ENCODE measurements at regions not wholly inside any gene's neighbourhood (a gene's known extent, or its start where the extent isn't known, plus 50 kb on each side); places are given as distances from the start of the nearest gene placed in this dataset.
"Not testable (repeated sequence)": the region's sequence is repeated elsewhere in the genome, so short reads cannot be mapped to it uniquely, and the experiment has no call there.

DNA sequence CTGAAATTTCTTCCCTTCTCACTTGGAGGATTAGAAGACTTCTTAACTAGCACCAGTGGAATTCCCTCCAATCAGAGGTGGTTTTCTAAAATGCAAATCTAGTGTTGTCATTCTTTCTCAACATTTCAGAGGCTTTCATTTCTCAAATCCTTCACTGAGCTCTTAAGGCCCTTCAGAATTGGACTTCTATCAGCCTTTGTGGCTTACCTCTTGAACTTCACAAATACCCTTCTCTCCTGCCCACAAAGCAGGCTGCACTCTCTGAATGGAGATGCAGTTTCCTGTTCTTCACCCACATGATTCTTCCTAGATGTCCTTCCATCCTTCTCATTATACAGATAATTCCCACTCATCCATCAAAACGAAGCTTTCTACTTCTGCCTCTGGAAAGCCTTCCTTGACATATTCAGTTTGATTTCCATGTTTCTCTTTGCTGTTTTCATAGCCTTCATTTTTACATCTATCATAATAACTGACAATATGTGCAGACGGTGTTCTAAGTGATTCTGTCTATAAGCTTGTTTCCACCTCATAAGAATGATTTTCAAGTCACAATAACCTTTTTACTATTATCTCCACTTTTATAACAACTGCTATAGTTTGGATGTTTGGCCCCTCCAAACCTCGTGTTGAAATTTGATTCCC is 123.1 kb upstream of the GPR12 start:
- no peak for DNase-seq

- DNase-seq = no peak
Measured at GRCh38 chr13:26882731-26883130, 122.1 kb upstream of the GPR12 start.

- no peak for DNase-seq
Measured at GRCh38 chr13:26881154-26881553, 120.6 kb upstream of the GPR12 start.

- DNase-seq = no peak
Measured at GRCh38 chr13:26880735-26881134, 120.1 kb upstream of the GPR12 start.

- no peak for DNase-seq
Measured at GRCh38 chr13:26878438-26878837, 117.9 kb upstream of the GPR12 start.

GRCh38 chr13:26873386-26873698 is 112.8 kb upstream of the GPR12 start:
- DNase-seq = no peak

DNA sequence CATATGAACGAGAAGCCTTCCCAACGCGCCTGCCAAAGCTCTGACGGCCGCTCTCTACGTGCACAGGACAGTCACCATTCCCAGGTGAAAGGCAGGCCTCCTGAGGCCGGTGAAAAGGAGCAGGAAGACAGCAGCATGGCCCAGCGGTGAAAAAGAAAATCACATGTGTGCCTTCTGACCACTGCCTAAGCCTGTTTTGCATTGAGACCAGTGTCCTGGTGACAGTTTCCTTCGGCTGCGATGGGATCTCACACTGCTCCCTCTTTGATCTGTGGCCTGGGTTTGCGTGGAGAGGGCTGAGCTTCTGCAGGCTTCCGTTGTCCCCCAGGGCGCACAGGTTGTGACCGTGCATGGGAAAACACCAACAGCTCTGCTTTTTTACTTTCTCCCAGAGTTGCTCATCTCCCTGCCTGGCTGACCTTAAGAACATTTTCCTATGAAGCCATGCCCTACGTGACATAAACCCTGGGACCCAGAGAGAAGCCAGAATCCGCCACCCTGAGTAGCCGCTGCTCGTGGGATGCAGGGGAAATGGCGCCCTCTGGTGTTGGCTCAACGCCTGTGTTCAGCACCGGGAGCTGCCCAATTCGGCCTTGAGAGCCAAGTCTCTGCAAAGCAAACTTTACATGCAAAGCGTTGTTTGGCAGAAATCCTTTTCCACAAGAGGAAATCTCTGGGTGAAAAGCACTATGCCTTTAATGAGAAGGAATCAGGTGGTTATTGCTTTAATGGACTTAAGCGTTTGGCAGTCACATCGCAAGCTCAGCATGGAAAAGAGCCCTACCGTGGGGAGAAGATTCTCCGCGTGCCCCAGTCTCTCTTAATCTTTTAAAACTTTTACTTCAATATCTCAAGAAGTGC is 112.2 kb upstream of the GPR12 start:
- DNase-seq = no peak

GRCh38 chr13:26867451-26868091 is 107.0 kb upstream of the GPR12 start:
- no peak for DNase-seq

- DNase-seq = no peak
Measured at GRCh38 chr13:26864576-26864975, 104.0 kb upstream of the GPR12 start.

DNA sequence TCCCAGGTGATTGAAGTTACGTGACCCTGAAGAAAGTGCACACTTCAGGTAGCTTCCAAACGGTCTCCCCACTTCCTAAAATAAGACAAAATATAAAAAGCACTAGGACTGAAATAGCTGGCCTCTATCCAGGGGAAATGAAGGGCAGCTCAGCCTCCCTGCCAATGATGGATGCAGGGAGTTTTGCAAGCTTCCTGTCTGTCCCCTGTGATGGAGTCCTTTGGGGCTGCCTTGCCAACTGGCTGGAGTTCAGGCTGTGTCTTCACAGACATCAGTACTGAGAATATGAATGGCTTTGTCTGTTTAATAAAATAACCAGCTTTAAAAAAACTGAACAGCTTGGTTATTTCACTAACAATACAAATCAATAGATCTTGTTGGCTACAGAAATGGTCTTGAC is 101.4 kb upstream of the GPR12 start:
- no peak for DNase-seq

DNA sequence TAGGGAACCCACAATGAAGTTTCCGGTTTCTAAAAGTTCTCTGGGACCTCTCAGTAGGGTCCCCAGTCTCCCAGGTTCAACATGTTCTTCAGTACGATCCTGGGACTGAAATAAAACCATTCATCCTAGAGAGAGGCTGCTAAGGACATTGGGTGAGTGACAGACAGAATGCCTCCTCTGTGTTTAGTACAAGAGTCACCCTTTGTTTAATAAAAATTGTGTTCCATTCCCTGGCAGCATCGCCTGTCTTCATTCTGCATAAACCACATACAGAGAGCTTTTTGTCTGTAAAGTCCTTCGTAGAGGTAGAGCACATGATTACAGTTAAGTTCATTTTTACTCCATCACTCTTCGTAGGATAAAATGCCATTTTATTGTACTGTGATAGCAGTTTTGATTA is 95.3 kb upstream of the GPR12 start:
- no peak for DNase-seq

- DNase-seq = no peak
Measured at GRCh38 chr13:26855071-26855470, 94.5 kb upstream of the GPR12 start.

DNA sequence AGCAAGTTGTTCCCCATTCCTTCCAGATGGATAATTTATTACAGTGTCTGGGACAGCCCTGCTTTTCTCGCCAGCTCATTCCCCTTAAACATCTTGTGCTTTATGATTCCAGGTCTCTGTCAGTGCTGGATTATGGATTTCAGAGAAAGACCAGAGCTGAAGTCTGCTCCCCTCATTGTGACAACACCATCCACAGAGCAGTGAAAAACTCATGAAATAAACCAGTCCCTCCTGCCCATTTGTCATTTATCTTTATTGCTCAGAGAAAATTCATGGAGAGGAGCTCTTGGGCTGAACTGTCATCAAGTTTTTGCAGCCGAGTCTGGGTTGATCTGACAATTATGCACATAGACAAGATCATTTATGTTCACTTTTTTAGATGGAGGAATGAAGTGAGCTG is 92.7 kb upstream of the GPR12 start:
- DNase-seq = no peak

DNA sequence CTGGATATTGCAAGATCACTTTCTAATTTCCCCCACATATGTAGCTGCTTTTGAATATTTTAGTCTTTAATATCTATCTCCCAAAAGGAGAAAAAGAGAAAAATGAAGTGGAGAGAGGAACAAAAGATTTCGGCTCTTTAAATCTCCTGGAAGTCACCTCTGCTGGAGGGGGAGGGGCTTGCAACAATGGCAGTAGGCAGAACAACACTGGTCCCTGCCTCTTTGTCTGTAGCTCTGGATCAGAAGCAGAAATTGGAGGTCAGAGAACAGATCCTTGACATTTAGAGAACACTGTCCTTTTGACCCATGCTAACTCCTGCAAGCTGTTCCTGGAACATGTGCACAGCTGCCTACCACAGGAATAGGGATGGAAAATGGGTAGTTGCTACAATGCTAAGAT is 86.7 kb upstream of the GPR12 start:
- no peak for DNase-seq

DNA sequence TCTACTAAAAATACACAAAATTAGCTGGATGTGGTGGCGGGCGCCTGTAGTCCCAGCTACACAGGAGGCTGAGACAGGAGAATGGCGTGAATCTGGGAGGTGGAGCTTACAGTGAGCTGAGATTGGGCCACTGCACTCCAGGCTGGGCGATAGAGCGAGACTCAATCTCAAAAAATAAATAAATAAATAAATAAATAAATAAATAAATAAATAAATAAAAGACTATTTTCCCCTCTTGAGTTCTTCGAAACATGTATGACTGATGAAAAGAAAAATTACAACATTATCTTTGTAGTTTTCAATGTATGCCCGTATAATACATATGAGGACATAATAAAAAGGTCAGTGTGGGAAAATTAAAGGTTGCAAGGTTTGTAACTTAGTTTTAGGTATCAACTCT is 84.5 kb upstream of the GPR12 start:
- not testable (repeated sequence) for DNase-seq

GRCh38 chr13:26839682-26840081 is 79.1 kb upstream of the GPR12 start:
- DNase-seq = no peak

DNA sequence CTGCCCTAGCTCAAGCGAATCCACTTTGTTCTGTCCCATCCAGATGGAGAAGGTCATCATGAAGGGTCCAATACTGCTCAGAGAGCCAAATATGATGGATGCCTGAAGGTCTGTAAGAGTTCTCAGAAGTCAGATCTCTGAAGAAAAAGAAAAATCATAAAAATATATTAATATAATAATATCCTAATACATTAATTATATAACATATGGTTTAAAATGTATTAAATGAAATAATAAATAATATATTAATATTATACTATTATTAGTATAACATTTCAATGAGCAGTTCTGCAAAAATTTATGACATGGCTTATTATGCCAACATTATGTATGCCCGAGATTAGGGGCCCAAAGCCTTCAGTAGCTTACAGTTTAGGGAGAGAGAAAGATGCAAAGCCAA is 78.2 kb upstream of the GPR12 start:
- DNase-seq = no peak

DNA sequence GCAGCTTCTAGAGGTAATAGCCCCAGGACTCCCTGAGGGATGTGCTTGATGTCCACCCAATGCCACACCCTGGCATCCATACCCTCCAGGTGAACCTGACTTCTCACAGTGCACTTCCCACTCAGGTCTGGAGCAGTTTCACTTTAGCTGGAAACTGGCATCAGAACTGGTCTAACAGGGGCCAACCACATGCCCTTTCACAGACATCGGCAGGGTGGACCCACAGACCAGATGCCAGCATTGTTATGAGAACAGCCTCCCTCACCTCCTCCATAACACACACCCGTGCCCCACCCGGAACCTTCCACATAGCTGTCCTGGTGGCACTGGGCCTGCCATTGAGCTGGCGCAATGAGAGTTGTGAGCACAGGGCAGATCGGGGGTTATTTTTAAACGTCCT is 77.4 kb upstream of the GPR12 start:
- no peak for DNase-seq

GRCh38 chr13:26837102-26837501 is 76.5 kb upstream of the GPR12 start:
- DNase-seq = no peak

DNA sequence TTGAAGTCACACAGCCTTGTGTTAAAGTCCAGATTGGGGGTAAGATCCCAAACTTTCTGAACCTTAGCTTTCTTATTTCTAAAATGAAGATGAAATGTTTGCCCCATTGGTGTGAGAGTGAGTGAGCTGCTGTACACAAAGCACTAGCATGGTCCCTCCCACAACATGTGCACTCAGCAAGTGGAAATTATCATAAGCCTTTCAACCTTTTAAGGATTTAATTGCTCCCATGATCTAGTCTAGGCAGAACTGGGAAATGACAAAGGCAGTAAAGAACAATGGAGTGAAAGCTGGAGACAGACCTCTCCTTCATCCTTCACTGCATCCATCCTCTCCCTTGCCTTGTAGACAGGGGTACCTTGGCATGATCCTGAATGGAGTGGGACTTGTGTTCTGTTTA is 76.0 kb upstream of the GPR12 start:
- no peak for DNase-seq

GRCh38 chr13:26834646-26835045 is 74.1 kb upstream of the GPR12 start:
- DNase-seq = no peak

DNA sequence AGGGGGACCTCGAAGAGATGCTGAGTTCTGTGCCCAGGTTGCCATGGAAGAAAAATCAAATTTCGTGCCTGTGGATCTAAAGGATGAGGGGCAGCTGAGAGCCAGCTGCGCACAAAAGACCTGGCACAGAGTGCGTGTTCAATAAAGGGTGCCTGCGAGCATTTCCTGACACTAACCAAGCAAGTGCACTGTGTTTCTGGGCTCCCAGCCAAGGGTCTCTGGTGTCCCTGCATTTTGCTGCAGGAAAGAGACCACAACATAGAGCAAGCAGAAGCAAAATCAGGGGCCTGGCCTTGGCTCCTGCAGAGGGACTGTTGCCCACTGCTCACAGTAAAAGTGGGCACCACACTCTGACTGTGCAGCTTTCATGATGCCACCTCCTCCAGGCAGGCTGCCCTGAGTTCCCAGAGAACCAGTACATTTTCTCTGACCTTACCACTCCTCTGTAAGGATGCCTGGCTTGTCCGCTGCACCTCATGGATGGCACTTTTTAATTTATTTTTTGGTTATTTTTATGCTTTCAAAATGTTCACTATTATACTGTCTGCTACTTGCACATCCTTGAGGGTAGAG is 70.8 kb upstream of the GPR12 start:
- no peak for DNase-seq

DNA sequence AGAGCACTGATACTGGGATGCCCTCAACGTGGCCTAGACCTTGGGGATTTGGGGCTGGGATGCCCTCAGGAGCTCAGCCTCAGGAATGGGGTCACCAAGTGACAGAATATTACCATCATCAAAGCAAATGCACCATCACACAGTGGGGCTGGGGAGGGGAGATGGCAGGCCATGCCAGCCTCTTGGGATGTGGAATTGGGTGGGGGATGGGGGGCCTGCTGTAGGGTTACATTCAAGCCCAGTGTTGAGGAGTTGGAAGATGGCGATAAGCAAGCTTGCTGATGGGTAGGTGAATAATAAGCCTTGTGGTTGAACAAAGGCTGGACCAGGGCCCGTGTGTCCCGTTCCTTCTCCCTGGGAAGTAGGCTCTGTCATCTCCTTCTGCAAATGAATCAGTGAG is 69.1 kb upstream of the GPR12 start:
- DNase-seq = no peak

GRCh38 chr13:26824581-26824980 is 64.0 kb upstream of the GPR12 start:
- DNase-seq = no peak
